Endothelial cell of umbilical vein (primary cell): ENCODE measurements at regions not wholly inside any gene's neighbourhood (a gene's known extent, or its start where the extent isn't known, plus 50 kb on each side); places are given as distances from the start of the nearest gene placed in this dataset.

ENCODE experiments used
- BruUV-seq: library from RNA; stranded (reverse); fragments of 400-500 nt; replicated peaks from 2 replicates; lab custom pipeline; 2021; lab: Mats Ljungman, UMichigan
- CTCF ChIA-PET: fragments of 300-600, 350-600 bp; sonication (Branson Sonifier 250); formaldehyde crosslinking; loops from one replicate; lab custom pipeline; 2021; ENCODE audit warnings: antibody characterized with exemption, inconsistent platforms; lab: Charles Lee
- POLR2A ChIA-PET: fragments of 300-600, 350-600 bp; sonication (Branson Sonifier 250); formaldehyde crosslinking; loops from one replicate; lab custom pipeline; 2021; ENCODE audit warnings: antibody characterized with exemption, inconsistent platforms; lab: Charles Lee
- DNase-seq: peaks from one replicate; pipeline ENCODE4 v3.0.0-alpha.2; 2011; ENCODE audit warnings: low read depth, low spot score
- FAIRE-seq: peaks from 2 replicates; lab custom pipeline; 2011; peaks lifted over from hg19 to GRCh38; lab: Jason Lieb, UNC
- H2AFZ ChIP-seq: 2 replicates; pipeline ENCODE4 v1.6.0; 2012; ENCODE audit warnings: low read depth, low read length, control low read depth, inconsistent platforms
- H3K27ac ChIP-seq: 2 replicates; pipeline ENCODE4 v1.5.1; 2011; ENCODE audit warnings: low read depth, mild to moderate bottlenecking, control low read depth, low read length, moderate library complexity; ENCODE audit not compliant: insufficient read depth
- H3K27me3 ChIP-seq, 2 experiments: 2 replicates each; pipeline versions ENCODE4 v1.6.0 to v1.6.1; 2011; ENCODE audit warnings: low read length in 2 of 2, mixed read lengths in 1 of 2; ENCODE audit not compliant: control insufficient read depth in 2 of 2, insufficient read depth in 2 of 2
- H3K36me3 ChIP-seq, 2 experiments: 2 replicates in 1 of 2; 3 replicates in 1 of 2; pipeline ENCODE4 v1.5.1; 2011; ENCODE audit warnings: low read length in 2 of 2, mild to moderate bottlenecking in 1 of 2, moderate library complexity in 1 of 2; ENCODE audit not compliant: control insufficient read depth in 2 of 2, insufficient read depth in 2 of 2; ENCODE audit errors: extremely low read depth in 1 of 2
- H3K4me1 ChIP-seq: 3 replicates; pipeline ENCODE4 v1.5.1; 2011; ENCODE audit warnings: mild to moderate bottlenecking, low read length; ENCODE audit not compliant: control insufficient read depth, insufficient read depth; ENCODE audit errors: extremely low read depth
- H3K4me2 ChIP-seq: 2 replicates; pipeline ENCODE4 v1.6.1; 2011; ENCODE audit warnings: low read length, control low read depth, mixed read lengths; ENCODE audit not compliant: insufficient read depth
- H3K4me3 ChIP-seq, 3 experiments: fragments of 200-600 bp in 1 of 3; sonication (generic), shearing (Covaris generic) in 1 of 3; replicated peaks in 1 of 3; 2 replicates each; pipeline ENCODE4 v1.5.1; 2011 to 2016; ENCODE audit warnings: control low read depth in 3 of 3, low read length in 3 of 3, mild to moderate bottlenecking in 2 of 3, inconsistent platforms in 1 of 3, low read depth in 1 of 3, moderate library complexity in 1 of 3; ENCODE audit not compliant: insufficient read depth in 1 of 3
- H3K79me2 ChIP-seq: 2 replicates; pipeline ENCODE4 v1.6.0; 2012; ENCODE audit warnings: low read length, inconsistent platforms; ENCODE audit not compliant: control insufficient read depth, insufficient read depth
- H3K9ac ChIP-seq: replicated peaks from 2 replicates; pipeline ENCODE3; 2011; ENCODE audit warnings: low read length, control low read depth; ENCODE audit not compliant: insufficient read depth; ENCODE audit errors: extremely low read depth
- H3K9me1 ChIP-seq: replicated peaks from 3 replicates; pipeline ENCODE4 v1.6.0; 2011; ENCODE audit warnings: mild to moderate bottlenecking, low read length; ENCODE audit not compliant: control insufficient read depth, insufficient read depth; ENCODE audit errors: extremely low read depth
- H3K9me3 ChIP-seq: replicated peaks from 2 replicates; pipeline ENCODE4 v1.5.1; 2012; ENCODE audit warnings: low read length, inconsistent platforms; ENCODE audit not compliant: control insufficient read depth, insufficient read depth
- H4K20me1 ChIP-seq: replicated peaks from 2 replicates; pipeline ENCODE3; 2011; ENCODE audit warnings: mild to moderate bottlenecking, low read length; ENCODE audit not compliant: control insufficient read depth, insufficient read depth; ENCODE audit errors: extremely low read depth
- CTCF ChIP-seq, 2 donors: IDR thresholded peaks; 1 replicate in 1 of 2; 2 replicates in 1 of 2; pipeline ENCODE4 v1.5.1; 2011; ENCODE audit warnings: low read length in 2 of 2, mild to moderate bottlenecking in 2 of 2, moderate library complexity in 2 of 2, control low read depth in 1 of 2, inconsistent platforms in 1 of 2, low read depth in 1 of 2; ENCODE audit not compliant: insufficient read depth in 1 of 2; ENCODE audit errors: extremely low read depth in 1 of 2
- JUN ChIP-seq: IDR thresholded peaks from 2 replicates; pipeline ENCODE4 v1.6.1; 2011; ENCODE audit warnings: borderline replicate concordance, low read depth; ENCODE audit not compliant: insufficient read length, insufficient read depth
- MAX ChIP-seq: IDR thresholded peaks from 2 replicates; pipeline ENCODE4 v1.6.1; 2011; ENCODE audit not compliant: insufficient read depth, insufficient read length
- MYC ChIP-seq: IDR thresholded peaks from one replicate; pipeline ENCODE4 v1.6.1; 2011; ENCODE audit warnings: mild to moderate bottlenecking, low read depth, low read length
- POLR2A ChIP-seq: IDR thresholded peaks from 2 replicates; pipeline ENCODE4 v1.6.1; 2012; ENCODE audit warnings: low read depth, mild to moderate bottlenecking, control low read depth, low read length
- POLR2AphosphoS5 ChIP-seq: IDR thresholded peaks from 2 replicates; pipeline ENCODE4 v1.6.1; 2012; ENCODE audit warnings: low read depth, mild to moderate bottlenecking, control low read depth, low read length, moderate library complexity; ENCODE audit not compliant: insufficient read depth
- dilution Hi-C: fragments of 300-500 bp; cut with MboI; formaldehyde crosslinking; loops from one replicate; pipeline ENCODE4 v1.15.0; 2019; ENCODE audit warnings: low sequenced_read_pairs; ENCODE audit not compliant: extremely low pct_ligation_motif_present
- intact Hi-C: fragments of 100-400 bp; cut with micrococcal nuclease; formaldehyde crosslinking; loops from one replicate; pipeline ENCODE4 v1.10.0; 2022

GRCh38 chr5:57386958-57387357 is 95.7 kb downstream of the ACTBL2 start:
- no peak overlapping the region for H3K27ac ChIP-seq
- peak; percentile 18 for DNase-seq
- no peak for TF ChIP-seq JUN
- TF ChIP-seq POLR2AphosphoS5, result no peak
- TF ChIP-seq CTCF (IDR thresholded peaks at IDR 0.05; ENCODE audit: extremely low read depth in 1 of 2, insufficient read depth in 1 of 2, low read depth in 1 of 2, low read length in 2 of 2), result no peak
- TF ChIP-seq POLR2A, result no peak
- no peak for TF ChIP-seq MYC
- TF ChIP-seq MAX, result no peak
- no peaks in the 10 kb centered on the region for H4K20me1 ChIP-seq
- no peaks in the 10 kb centered on the region for H3K9me1 ChIP-seq
- no peak overlapping the region for H2AFZ ChIP-seq
- no peaks in the 10 kb centered on the region for H3K79me2 ChIP-seq
- no peak overlapping the region for H3K4me3 ChIP-seq
- ChIA-PET POLR2A (interaction anchor here (0.6 to 0.7 kb wide), 2 partner anchors 112 to 1905 kb away, joined by 3 to 5 read pairs; no protein-coding TSS in a partner anchor), CTCF (no interaction called here)
- H3K9ac ChIP-seq, result no peak overlapping the region
- H3K4me1 ChIP-seq, result peaks cover 19% of the 10 kb centered on the region
- dilution Hi-C loops, result no loop called here
- no peaks in the 10 kb centered on the region for H3K9me3 ChIP-seq
- H3K27me3 ChIP-seq, result no peaks in the 10 kb centered on the region
- no peaks in the 10 kb centered on the region for H3K36me3 ChIP-seq
- intact Hi-C loops, result no loop called here
- no peak overlapping the region for H3K4me2 ChIP-seq
- FAIRE-seq, result no peak
- no TSS peak for BruUV-seq
